ENCODE measurements at regions not wholly inside any gene's neighbourhood (a gene's known extent, or its start where the extent isn't known, plus 50 kb on each side); places are given as distances from the start of the nearest gene placed in this dataset.

- Histone ChIP-seq H3K79me2 (ENCODE audit: insufficient read depth, low read length) (no peaks in the 10 kb centered on the region), H3K9me3 (ENCODE audit: low read length) (no peaks in the 10 kb centered on the region), H3K4me1 (ENCODE audit: insufficient read depth, low read length, severe bottlenecking) (no peaks in the 10 kb centered on the region), H2AFZ (ENCODE audit: low read length) (no peak overlapping the region), H3K27ac (ENCODE audit: low read depth, low read length, poor library complexity, severe bottlenecking) (no peak overlapping the region), H4K20me1 (ENCODE audit: insufficient read depth, low read length) (no peaks in the 10 kb centered on the region), H3K9ac (ENCODE audit: low read length) (no peak overlapping the region), H3K36me3 (ENCODE audit: insufficient read depth, low read length) (no peaks in the 10 kb centered on the region; the same call in 1 of the 2 replicates), H3K4me2 (ENCODE audit: low read length) (no peak overlapping the region), H3K4me3 (ENCODE audit: low read depth, low read length, poor library complexity, severe bottlenecking) (no peak overlapping the region), H3K9me2 (ENCODE audit: low read depth, low read length) (no peaks in the 10 kb centered on the region), H3K27me3 (ENCODE audit: insufficient read depth, low read length) (no peaks in the 10 kb centered on the region), H3F3A (ENCODE audit: insufficient read depth, low read length) (no peaks in the 10 kb centered on the region)
- TF ChIP-seq CTCF (IDR thresholded peaks at IDR 0.05; ENCODE audit: low read length) (no peak), EZH2 (IDR thresholded peaks at IDR 0.05; ENCODE audit: borderline replicate concordance, low read length) (no peak)
Measured at GRCh38 chr14:71497645-71498086, 434.6 kb upstream of the RGS6 start.

- Histone ChIP-seq H3K79me2 (ENCODE audit: insufficient read depth, low read length) (no peaks in the 10 kb centered on the region), H3K9me2 (ENCODE audit: low read depth, low read length) (no peaks in the 10 kb centered on the region), H3K27ac (ENCODE audit: low read depth, low read length, poor library complexity, severe bottlenecking) (no peak overlapping the region), H2AFZ (ENCODE audit: low read length) (no peak overlapping the region), H3K27me3 (ENCODE audit: insufficient read depth, low read length) (no peaks in the 10 kb centered on the region), H4K20me1 (ENCODE audit: insufficient read depth, low read length) (no peaks in the 10 kb centered on the region), H3K4me1 (ENCODE audit: insufficient read depth, low read length, severe bottlenecking) (no peaks in the 10 kb centered on the region), H3F3A (ENCODE audit: insufficient read depth, low read length) (no peaks in the 10 kb centered on the region), H3K4me3 (ENCODE audit: low read depth, low read length, poor library complexity, severe bottlenecking) (no peak overlapping the region), H3K4me2 (ENCODE audit: low read length) (no peak overlapping the region), H3K9ac (ENCODE audit: low read length) (no peak overlapping the region), H3K9me3 (ENCODE audit: low read length) (no peaks in the 10 kb centered on the region), H3K36me3 (ENCODE audit: insufficient read depth, low read length) (no peaks in the 10 kb centered on the region; the same call in 1 of the 2 replicates)
- TF ChIP-seq EZH2 (IDR thresholded peaks at IDR 0.05; ENCODE audit: borderline replicate concordance, low read length): no peak
- TF ChIP-seq CTCF (IDR thresholded peaks at IDR 0.05; ENCODE audit: low read length): no peak
Measured at GRCh38 chr14:71498212-71498611, 434.0 kb upstream of the RGS6 start.

GRCh38 chr14:71499018-71499417, 433.2 kb upstream of the RGS6 start:
- H3K27ac ChIP-seq (ENCODE audit: low read depth, low read length, poor library complexity, severe bottlenecking): no peak overlapping the region
- TF ChIP-seq CTCF (IDR thresholded peaks at IDR 0.05; ENCODE audit: low read length) (no peak), EZH2 (IDR thresholded peaks at IDR 0.05; ENCODE audit: borderline replicate concordance, low read length) (no peak)
- H3K79me2 ChIP-seq (ENCODE audit: insufficient read depth, low read length): no peaks in the 10 kb centered on the region
- H3K4me3 ChIP-seq (ENCODE audit: low read depth, low read length, poor library complexity, severe bottlenecking): no peak overlapping the region
- no peaks in the 10 kb centered on the region for H3K9me2 ChIP-seq (ENCODE audit: low read depth, low read length)
- H3K9ac ChIP-seq (ENCODE audit: low read length): no peak overlapping the region
- H3K9me3 ChIP-seq (ENCODE audit: low read length): no peaks in the 10 kb centered on the region
- no peak overlapping the region for H3K4me2 ChIP-seq (ENCODE audit: low read length)
- H3F3A ChIP-seq (ENCODE audit: insufficient read depth, low read length): no peaks in the 10 kb centered on the region
- no peaks in the 10 kb centered on the region; the same call in 1 of the 2 replicates for H3K36me3 ChIP-seq (ENCODE audit: insufficient read depth, low read length)
- H3K4me1 ChIP-seq (ENCODE audit: insufficient read depth, low read length, severe bottlenecking): no peaks in the 10 kb centered on the region
- no peaks in the 10 kb centered on the region for H3K27me3 ChIP-seq (ENCODE audit: insufficient read depth, low read length)
- H4K20me1 ChIP-seq (ENCODE audit: insufficient read depth, low read length): no peaks in the 10 kb centered on the region
- H2AFZ ChIP-seq (ENCODE audit: low read length): no peak overlapping the region

Measured in OCI-LY1 (cell line).